GM12873 (cell line): ENCODE measurements at regions not wholly inside any gene's neighbourhood (a gene's known extent, or its start where the extent isn't known, plus 50 kb on each side); places are given as distances from the start of the nearest gene placed in this dataset.

ENCODE experiments used
- CTCF ChIP-seq: IDR thresholded peaks from 2 replicates; pipeline ENCODE4 v1.5.1; 2012; ENCODE audit warnings: low read depth, mild to moderate bottlenecking, moderate library complexity, low read length, control low read depth; ENCODE audit not compliant: insufficient read depth; ENCODE audit errors: missing control alignments

- TF ChIP-seq CTCF: no peak
Observed at GRCh38 chr20:48490961-48491831, 336.6 kb downstream of the PREX1 start.

- TF ChIP-seq CTCF: no peak
Observed at GRCh38 chr20:48489656-48490055, 338.1 kb downstream of the PREX1 start.

GRCh38 chr20:48489046-48489463 is 338.7 kb downstream of the PREX1 start:
- TF ChIP-seq CTCF: no peak

- TF ChIP-seq CTCF: no peak
Observed at GRCh38 chr20:48486065-48486464, 341.7 kb downstream of the PREX1 start.

GRCh38 chr20:48483334-48484066 is 344.3 kb downstream of the PREX1 start:
- TF ChIP-seq CTCF: no peak

- no peak for TF ChIP-seq CTCF
Observed at GRCh38 chr20:48482790-48483189, 345.0 kb downstream of the PREX1 start.

- no peak for TF ChIP-seq CTCF
Observed at GRCh38 chr20:48480216-48480772, 347.5 kb downstream of the PREX1 start.
